BLaER1 treated with 17β-estradiol and CSF1 and Interleukin-3, amounts not matched to agents 10 nM and 100 nM (cell line): ENCODE measurements at regions not wholly inside any gene's neighbourhood (a gene's known extent, or its start where the extent isn't known, plus 50 kb on each side); places are given as distances from the start of the nearest gene placed in this dataset.

Experiments used
- H3K27ac ChIP-seq, 11 experiments: shearing (Covaris generic); formaldehyde crosslinking; 2 replicates each; pipeline ENCODE4 v1.8.1; 2022
- H3K27me3 ChIP-seq, 11 experiments: shearing (Covaris generic); formaldehyde crosslinking; 2 replicates each; pipeline ENCODE4 v1.8.1; 2022
- H3K36me3 ChIP-seq, 11 experiments: shearing (Covaris generic); formaldehyde crosslinking; 2 replicates each; pipeline ENCODE4 v1.8.1; 2022
- H3K4me1 ChIP-seq, 10 experiments: shearing (Covaris generic); formaldehyde crosslinking; 2 replicates each; pipeline ENCODE4 v1.8.1; 2022
- H3K4me2 ChIP-seq, 11 experiments: shearing (Covaris generic); formaldehyde crosslinking; 2 replicates each; pipeline ENCODE4 v1.8.1; 2022
- H3K4me3 ChIP-seq, 10 experiments: shearing (Covaris generic); formaldehyde crosslinking; 2 replicates each; pipeline ENCODE4 v1.8.1; 2022
- H3K9ac ChIP-seq, 11 experiments: shearing (Covaris generic); formaldehyde crosslinking; 2 replicates each; pipeline ENCODE4 v1.8.1; 2022
- H3K9me3 ChIP-seq, 11 experiments: shearing (Covaris generic); formaldehyde crosslinking; replicated peaks in 1 of 11; 2 replicates each; pipeline ENCODE4 v1.8.1; 2022
- H4K20me1 ChIP-seq, 11 experiments: shearing (Covaris generic); formaldehyde crosslinking; 2 replicates each; pipeline ENCODE4 v1.8.1; 2022
- Cebpa-rat ChIP-seq, 11 experiments: shearing (Covaris generic); IDR thresholded peaks; 2 replicates each; pipeline ENCODE4 v1.8.1; 2022

- Histone ChIP-seq H4K20me1 (no peaks in the 10 kb centered on the region), H3K27me3 (no peaks in the 10 kb centered on the region)
Observed at GRCh38 chr13:70189981-70190380, 81.7 kb upstream of the KLHL1 start.

GRCh38 chr13:70188567-70188966 lies 80.3 kb upstream of the KLHL1 start:
- Histone ChIP-seq H3K27me3 (no peaks in the 10 kb centered on the region), H3K9me3 (no peaks in the 10 kb centered on the region), H3K36me3 (no peaks in the 10 kb centered on the region), H4K20me1 (no peaks in the 10 kb centered on the region), H3K4me2 (no peak overlapping the region), H3K27ac (no peak overlapping the region), H3K9ac (no peak overlapping the region), H3K4me1 (no peaks in the 10 kb centered on the region), H3K4me3 (no peak overlapping the region)
- no peak for TF ChIP-seq Cebpa-rat (IDR thresholded peaks at IDR 0.05)

More at GRCh38 chr13:70189981-70190380, 81.7 kb upstream of the KLHL1 start:
- Histone ChIP-seq H3K36me3 (no peaks in the 10 kb centered on the region), H3K9ac (no peak overlapping the region), H3K4me1 (no peaks in the 10 kb centered on the region), H3K27ac (no peak overlapping the region), H3K9me3 (no peaks in the 10 kb centered on the region), H3K4me3 (no peak overlapping the region), H3K4me2 (no peak overlapping the region)
- no peak for TF ChIP-seq Cebpa-rat (IDR thresholded peaks at IDR 0.05)

DNA sequence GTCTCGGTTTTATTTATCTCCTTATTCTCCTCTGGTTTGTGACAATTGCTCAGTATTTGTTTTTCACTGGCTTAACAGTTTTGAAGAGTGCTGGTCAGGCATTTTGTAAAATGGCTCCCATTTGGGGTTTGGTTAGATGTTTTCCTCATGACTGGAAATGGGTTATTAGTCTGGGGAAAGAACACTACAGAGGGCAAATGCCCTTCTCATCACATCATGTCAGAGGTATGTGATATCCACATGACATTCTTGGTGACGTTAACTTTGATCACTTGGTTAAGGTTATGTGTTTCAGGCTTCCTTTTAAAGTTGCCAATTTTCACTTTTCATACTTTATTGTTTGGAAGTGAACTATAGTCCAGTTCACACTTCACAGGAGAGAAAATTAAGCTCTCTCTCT lies 74.8 kb upstream of the KLHL1 start:
- Histone ChIP-seq H3K4me1 (no peaks in the 10 kb centered on the region), H3K4me3 (no peak overlapping the region), H3K27ac (no peak overlapping the region), H4K20me1 (no peaks in the 10 kb centered on the region), H3K4me2 (no peak overlapping the region), H3K27me3 (no peaks in the 10 kb centered on the region), H3K9ac (no peak overlapping the region), H3K36me3 (no peaks in the 10 kb centered on the region), H3K9me3 (no peaks in the 10 kb centered on the region)
- TF ChIP-seq Cebpa-rat (IDR thresholded peaks at IDR 0.05): no peak
